Stimulated activated CD4-positive, alpha-beta T cell treated with anti-CD3 and anti-CD28 coated beads, Interleukin-2, amount 100 ng/mL, for 4 hours (primary cell): ENCODE measurements at regions not wholly inside any gene's neighbourhood (a gene's known extent, or its start where the extent isn't known, plus 50 kb on each side); places are given as distances from the start of the nearest gene placed in this dataset.
"Not testable (repeated sequence)": the region's sequence is repeated elsewhere in the genome, so short reads cannot be mapped to it uniquely, and the experiment has no call there.

Experiments used
- DNase-seq: peaks from one replicate; pipeline ENCODE4 v3.0.0-alpha.2; 2020; ENCODE audit warnings: low read depth

DNA sequence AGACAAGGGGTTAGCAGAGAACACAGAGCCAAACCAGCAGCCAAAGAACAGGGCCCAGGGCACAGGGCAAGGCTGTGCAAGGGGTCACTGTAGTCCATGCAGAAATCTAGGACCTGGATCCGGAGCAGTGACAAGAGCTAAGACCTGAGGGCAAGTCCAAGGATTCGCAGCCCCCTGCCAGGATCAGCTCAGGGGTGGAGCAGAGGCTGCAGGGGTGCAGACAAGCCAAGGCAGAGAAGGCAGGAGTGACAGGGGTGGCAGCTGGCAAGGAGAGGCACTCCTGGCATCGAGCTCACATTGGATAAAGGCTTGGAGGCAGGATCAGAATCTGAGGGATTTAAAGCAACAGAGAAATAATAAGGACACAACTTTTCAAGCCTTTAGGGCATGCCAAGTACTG, 80.7 kb upstream of the NANOS1 start:
- DNase-seq: no peak

DNA sequence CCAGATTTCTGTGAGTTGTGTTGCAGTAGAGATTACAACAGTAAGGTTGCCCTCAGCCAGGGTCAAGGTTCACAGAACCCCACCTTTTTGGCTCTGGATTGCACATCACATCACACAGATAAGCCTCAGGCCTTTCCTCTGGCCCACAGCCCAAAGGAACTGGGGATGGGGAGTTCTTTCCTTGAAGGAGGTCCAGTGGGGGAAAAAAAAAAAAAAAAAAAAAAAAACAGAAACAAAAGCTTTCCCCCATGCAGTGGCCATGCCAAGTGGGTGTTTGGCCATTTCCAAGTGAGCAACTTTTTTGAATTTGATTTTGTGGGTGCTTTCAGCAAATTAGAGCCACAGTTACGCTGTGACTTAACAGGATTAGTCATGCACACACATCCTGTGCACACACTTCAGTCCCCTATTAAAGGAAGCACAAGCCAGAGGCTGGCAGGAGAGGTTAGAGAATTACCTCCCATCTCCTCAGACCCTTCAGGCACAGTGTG, 79.3 kb upstream of the NANOS1 start:
- no peak for DNase-seq

DNA sequence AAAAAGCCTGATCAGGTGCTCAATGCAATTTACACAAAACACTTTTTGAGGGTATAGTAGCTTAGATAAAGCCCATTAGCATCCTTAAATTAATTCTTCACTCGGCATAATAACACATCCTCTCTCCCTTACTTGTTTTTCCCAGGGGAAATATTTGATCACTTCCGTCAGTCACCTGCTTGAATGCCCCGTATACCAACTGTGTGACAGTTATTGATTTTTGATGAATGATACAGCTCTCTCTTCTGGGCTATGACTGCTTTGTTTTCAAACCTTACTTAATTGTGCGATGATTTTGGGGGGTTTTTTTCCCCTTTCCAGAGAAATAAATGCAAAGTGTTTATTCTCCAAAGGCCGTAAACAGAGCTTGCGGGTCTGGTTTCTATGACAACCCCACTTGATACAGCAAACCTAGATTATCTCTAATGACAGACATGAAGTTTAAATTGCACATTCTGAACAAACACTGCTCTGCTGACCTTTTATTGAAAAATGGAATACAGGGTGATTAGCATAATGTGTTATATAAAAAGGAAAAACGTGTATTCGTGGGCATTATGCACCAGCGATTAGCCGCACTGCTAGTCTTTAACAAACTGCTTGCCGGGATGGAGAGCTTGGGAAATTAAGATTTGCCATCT, 78.4 kb upstream of the NANOS1 start:
- DNase-seq: no peak

DNA sequence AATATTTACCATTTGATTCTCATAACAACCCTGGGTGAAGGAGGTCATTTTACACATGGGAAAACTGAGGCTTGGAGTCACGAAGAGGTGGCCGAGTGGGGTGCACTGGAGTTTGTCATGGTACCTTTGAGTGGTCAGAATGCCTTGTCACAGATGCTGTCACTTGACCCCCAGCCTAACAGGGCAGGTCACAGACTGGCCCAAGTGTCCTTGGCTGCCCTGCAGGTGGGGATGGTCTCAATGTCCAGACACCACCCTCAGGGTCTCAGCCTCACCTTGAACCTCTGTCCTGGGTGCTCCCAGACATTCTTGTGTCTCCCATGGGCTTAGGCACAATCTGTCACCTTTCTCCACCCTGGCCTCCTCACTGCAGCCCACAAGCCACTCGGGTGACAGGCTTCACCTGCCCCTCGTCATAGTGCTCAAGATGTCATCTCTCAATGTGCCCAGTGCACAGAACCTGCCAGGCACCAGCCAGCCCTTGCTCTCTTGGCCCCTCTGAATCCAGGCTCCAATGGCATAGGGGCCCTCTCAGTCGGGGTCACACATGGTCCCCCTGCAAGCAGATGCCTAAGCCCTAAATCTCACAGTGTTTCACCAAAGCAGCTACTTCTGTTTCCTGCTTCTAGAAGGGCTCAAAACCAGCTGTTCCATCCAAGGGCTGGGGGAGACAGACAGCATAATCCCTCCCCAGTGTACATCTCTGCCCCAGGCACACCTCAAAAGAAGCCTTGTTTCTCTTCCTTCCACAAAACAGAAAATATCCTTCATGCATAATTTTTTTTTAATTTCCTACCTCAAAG, 76.8 kb upstream of the NANOS1 start:
- no peak for DNase-seq

DNA sequence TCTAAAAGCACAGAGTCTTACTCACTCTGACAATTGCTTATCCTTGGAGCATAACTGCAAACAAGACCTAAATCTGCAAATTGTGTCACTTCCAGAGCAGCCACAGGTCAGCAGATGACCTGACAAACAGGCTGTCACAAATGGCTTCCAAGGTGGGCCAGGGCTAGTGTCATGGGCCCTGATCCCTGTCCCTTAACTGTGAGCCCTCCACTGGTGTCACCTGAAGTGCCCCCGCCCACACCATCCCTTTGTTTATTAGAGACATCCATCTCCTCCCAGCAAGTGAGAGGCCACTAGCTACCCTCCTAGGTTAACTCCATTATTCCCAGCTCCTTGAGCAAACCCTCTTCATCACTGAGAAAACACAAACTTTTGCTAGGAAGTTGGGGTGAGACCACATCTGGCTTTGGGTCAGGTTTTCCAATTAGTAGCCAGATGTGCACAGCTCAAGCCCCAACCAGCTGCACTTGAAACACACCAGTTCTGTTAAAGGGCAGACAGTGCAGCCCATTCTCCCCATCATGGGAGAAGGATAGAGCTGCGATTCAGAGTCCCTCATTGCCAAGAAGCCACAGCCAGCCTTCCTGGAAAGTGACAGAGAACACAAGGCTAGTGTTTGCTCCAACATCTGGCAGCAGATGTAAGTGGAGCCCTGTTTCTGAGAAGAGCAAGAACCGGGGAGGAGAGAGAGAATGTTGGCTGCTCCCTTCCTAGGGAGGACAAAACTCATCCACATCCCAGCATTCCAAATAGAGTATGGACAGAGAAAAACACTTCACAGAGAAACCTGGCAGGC, 75.7 kb upstream of the NANOS1 start:
- no peak for DNase-seq

DNA sequence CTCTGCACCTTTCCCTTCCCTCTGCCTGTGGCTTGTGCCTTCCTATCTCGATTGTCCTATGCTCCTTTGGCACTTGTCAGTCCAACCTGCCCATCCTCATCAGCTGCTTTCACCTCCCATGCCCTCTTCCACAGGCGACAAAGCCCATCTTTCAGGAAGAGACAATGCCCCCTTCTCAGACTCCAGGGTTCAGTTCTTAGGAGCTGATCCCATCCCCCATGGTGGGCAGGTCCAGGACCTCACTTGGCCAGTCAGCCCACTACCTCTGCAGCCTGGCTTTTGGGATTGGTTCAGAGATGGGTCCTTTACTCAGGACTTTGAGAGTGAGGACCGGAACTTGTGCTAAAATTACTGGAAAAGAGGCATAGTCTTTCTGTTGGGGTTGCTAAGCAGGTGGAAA, 74.0 kb upstream of the NANOS1 start:
- no peak for DNase-seq

DNA sequence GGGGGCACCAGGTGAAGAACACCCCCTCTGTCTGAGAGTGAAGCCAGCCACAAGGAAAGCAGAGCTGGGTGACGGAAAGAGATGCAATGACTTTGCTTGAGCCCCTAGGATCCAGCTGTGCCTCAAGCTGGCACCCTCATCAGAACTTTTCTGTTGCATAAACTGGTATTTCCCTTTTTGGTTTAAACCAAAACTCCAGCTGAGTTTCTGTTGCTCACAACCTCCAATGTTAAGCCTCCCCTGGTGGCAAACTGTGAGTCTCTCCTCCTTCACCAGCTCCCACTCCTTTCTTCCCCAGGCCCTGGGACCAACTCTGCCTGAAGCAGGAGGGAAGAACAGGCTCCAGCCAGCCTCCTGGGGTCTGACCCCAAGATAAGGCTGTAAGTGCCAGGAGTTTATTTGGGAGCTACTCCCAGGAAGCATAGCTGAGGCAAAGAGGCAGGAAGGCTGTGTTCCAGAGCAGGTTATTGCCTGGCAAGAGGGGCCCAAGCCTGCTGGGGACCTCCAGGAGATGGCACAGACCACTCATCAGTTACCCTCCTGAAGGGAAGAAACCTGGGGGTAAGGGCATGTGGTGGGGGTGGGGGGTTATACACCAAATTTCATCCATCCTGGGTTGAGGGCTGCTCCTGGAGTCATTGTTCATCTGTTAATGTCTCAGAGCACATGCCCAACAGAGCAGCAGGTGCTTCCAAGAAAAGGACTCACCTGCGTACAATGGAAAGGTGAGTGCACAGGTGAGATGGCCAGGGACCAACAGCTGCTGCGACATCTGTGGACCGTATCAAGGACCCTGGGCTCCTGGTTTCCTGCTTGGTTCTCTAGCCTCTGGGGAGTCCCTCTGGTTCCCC, 73.3 kb upstream of the NANOS1 start:
- no peak for DNase-seq

DNA sequence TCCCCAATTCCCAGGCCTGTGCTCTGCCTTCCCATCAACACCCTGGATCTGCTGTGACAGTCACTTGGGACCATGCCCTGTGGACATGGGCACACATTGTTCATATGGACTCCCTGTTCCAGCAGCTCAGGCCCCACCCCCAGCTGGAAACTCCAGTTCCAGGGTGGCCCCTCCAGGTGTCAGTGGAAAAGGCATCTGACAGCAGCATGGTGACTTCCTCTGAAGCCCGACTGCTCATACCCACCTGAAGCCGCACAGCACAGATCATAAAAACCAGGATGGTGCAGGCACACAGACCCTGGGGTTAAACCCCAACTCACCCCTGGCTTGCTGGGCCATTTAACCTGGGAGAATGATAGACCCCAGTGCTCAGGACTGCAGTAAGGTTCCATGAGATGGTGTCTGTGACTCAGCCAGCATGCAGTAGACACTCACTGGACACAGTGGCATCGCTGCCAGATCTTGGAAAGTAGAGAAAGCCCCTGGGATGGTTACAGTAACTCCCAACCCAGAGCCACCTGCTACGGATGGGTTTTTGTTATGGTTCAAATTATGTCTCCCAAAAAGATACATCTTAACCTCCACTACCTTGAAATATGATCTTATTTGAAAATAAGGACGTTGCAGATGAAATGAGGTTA, 72.6 kb upstream of the NANOS1 start:
- no peak for DNase-seq

DNA sequence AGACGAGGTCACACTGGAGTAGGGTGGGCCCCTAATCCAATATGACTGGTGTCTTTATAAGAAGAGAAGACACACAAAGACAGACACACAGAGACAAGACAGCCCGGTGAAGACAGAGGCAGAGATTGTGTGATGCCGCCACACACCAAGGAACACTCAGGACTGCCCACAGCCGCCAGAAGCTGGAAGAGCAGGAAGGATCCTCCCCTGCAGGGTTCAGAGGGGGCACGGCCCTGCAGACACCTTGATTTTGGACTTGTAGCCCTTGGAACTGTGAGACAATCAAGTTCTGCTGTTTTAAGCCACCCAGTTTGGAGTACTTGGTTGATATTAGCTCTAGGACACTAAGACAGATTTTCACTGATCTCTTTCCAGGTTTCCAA, 72.1 kb upstream of the NANOS1 start:
- DNase-seq: no peak

DNA sequence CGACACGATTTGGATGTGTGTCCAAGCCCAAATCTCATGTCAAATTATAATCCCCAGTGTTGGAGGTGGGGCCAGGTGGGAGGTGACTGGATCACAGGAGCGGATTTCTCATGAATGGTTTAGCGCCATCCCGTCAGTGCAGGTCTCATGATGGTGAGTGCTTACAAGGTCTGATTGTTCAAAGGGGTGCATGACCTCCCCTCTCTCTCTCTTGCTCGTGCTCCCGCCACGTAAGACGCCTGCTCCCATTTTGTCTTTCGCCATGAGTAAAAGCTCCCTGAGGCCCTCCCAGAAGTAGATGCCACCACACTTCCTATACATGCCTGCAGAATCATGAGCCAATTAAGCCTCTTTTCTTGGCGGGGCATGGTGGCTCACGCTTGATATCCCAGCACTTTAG, 71.5 kb upstream of the NANOS1 start:
- no peak for DNase-seq

DNA sequence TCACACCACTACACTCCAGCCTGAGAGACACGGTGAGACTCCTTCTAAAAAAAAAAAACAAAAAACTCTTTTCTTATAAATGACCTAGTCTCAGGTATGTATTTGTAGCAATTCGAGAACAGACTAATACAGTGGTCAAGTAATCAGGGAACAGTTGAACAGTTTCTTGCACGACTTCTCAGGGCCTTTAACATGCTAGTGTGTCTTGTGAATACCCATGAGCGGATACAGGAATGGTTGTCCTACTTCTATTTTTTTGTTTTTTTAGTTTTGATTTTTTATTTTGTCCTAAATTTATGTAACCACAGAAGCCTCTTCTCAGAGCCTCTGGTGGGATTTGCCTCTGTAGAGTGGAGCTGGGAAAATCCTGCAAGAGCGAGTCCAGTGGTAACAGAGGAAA, 71.0 kb upstream of the NANOS1 start:
- DNase-seq: no peak

DNA sequence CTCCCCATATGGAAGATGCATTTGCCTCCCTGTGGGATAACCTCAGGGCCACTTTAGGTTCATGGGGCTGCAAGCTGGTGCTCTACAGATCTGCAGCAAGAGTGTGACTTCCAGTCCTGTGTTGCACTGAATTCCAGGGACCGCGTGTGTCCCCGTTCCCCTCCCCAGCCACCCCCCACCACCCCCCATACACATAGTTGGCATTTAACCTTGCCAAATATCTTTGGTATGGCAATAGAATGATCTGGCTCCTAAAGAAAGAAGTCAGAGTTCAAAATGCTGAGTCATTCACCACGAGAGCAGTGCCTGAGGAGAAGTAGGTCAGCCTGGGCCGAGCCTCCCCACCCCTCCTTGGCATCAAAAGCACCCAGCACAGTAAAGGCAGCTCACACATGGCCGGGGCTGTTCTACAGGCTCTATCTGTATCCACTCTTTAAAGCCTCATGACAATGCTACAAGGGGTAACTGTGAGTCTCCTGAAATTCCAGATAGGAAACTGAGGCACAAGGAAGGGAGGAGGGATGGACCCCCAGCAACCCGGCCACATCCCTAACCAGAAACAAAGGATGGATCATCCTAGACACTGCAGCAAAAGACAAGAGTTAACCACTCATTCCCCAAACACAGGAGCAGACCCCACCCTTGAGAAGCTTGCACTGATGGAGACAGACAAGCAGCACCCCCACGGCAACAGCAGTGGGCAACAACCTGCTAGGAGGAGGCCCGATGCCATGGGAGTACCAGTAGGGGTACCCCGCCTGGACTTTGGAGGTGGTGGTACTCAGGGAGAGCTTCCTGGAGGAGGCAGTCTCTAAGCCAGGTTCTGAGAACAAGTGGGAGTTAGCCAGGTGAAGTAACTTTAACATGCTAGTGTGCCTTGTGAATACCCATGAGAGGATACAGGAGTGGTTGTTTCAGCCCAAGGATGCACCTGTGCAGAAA, 70.3 kb upstream of the NANOS1 start:
- DNase-seq: no peak

DNA sequence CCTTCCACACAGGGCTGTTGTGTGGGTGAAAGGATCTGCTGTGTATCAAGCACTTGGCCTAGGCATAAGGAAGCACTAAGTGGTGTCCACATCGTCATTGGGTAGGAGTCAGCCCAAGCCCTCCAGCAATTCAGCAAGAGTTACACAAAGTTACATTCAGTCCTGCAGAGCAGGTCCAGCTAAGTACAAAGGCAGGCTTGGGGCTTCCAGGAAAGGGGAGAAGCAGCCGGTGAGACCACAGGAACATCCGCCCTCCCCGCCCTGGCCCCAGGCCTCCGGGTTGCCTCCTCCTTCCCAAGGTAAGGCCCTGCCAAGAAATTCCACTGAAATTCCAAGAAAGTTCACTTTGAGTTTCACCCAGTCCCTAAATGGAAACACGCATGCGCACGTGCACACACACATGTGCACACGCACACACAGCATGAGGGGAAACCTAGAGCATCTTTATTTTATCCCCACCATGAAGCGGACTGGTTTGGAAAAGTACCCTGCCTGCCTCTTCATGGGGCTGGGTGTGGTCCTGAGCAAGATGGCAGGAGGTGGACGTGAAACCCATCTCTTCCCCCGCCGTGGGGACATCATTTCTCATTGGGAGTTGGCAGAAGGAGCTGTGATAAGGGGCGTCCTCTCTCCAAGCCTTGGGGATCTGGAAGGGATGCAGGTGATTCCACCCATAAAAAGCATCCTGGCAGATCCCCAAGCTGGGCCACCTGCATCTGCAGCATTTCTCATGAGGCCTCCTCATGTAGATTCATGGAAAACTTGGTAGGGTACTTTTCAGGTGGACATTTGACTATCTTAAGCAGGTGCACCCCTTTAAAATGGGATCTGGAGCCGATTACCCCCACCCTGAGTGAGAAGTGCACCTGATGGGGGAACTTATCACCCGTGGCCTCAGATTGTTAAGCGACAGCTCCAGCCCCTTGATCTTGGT, 69.1 kb upstream of the NANOS1 start:
- DNase-seq: no peak

DNA sequence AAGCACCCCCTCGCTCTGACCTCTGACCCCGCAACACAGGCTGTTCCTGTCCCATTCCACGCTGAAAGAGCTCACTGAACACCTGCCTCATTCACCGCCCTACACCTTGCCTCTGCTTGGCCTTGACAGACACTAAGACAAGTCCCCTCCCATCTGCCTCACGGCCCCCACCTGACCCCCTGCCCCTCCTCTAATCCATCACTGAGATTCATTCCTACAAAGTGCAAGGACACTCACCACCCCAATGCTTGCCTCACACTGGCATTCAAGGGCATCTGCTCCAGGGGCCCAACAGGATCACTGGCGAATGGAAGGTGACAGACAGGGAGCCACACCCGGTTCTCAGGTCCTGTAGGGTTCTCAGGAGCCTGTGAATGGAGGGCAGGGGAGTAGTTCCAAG, 68.1 kb upstream of the NANOS1 start:
- no peak for DNase-seq

DNA sequence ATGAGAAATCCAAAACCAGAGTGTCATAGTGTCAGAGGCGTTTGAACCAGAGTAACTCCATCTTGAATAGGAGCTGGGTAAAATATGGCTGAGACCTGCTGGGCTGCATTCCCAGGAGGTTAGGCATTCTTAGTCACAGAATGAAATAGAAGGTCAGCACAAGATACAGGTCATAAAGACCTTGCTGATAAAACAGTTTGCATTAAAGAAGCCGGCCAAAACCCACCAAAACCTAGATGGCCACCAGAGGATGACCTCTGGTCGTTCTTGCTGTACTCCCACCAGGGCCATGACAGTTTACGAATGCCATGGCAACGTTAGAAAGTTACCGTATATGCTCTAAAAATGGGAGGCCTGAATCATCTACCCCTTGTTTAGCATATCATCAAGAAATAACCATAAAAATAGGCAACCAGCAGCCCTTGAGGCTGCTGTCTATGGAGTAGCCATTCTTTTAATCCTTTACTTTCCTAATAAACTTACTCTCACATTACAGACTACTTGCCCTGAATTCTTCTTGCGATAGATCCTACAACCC, 67.1 kb upstream of the NANOS1 start:
- DNase-seq: not testable (repeated sequence)

DNA sequence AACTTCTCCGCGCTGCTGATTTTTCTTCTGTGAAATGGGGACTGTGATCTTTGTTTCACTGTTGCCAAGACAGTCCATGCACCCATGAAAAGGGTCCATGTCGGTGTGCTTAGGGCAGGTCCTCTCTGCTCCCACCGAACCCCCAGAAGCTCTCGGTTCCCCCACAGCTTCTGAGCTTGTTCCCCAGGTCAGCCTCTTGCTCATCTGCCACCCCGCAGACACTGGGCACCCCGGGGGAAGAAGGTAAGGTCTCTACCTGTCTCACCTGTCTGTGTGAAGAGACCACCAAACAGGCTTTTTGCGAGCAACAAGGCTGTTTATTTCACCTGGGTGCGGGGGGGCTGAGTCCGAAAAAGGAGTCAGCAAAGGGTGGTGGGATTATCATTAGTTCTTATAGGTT, 66.2 kb upstream of the NANOS1 start:
- DNase-seq: no peak

DNA sequence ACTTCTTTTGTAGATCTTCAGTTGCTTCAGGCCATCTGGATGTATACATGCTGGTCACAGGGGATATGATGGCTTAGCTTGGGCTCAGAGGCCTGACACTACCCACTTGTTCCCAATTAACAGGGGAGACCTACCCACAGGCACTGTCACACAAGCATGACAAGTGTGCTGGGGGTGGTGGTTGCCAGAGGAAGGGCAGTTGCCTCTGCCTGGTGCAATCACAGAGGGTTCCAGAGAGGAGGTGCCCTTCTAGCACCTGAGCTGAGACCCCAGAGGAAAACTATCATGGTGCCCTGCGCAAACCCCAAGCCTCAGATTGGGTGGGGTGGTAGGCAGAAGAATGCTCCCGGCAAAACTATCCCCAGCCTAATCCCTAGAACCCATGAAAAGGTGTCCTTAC, 65.6 kb upstream of the NANOS1 start:
- DNase-seq: no peak

DNA sequence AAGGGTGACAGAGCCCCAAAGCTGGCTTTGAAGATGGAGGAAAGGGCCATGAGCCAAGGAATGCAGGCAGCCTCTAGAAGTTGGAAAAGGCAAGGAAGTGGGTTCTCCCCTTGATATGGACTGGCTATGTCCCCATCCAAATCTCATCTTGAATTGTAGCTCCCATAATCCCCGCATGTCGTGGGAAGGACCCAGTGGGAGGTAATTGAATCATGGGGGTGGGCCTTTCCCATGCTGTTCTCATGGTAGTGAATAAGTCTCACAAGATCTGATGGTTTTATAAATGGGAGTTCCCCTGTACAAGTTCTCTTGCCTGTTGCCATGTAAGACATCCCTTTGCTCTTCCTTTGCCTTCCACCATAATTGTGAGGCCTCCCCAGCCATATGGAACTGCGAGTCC, 65.0 kb upstream of the NANOS1 start:
- DNase-seq: not testable (repeated sequence)

DNA sequence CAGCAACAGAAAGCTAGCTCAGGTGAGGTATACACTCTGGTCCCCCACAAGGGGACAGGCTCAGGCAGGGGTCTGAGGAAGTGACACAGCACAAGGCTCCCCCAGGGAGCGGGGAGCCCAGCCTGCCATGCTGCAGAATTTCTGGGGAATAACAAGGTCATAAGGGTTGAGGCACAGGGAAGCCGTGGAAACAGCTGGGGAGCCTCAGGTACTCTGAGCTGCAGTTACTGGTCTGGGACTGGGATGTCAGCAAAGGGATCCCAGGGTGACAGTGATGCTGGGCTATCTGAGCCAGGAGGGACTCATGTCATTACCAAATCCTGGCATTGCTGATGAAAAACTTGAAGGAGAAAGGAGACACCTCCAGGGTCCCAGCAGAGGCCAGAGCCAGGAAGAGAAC, 64.4 kb upstream of the NANOS1 start:
- DNase-seq: no peak
